ENCODE measurements at regions not wholly inside any gene's neighbourhood (a gene's known extent, or its start where the extent isn't known, plus 50 kb on each side); places are given as distances from the start of the nearest gene placed in this dataset.

GRCh38 chr17:70414300-70414699 lies 245.0 kb downstream of the KCNJ2 start:
- TF ChIP-seq, protein P1, sequence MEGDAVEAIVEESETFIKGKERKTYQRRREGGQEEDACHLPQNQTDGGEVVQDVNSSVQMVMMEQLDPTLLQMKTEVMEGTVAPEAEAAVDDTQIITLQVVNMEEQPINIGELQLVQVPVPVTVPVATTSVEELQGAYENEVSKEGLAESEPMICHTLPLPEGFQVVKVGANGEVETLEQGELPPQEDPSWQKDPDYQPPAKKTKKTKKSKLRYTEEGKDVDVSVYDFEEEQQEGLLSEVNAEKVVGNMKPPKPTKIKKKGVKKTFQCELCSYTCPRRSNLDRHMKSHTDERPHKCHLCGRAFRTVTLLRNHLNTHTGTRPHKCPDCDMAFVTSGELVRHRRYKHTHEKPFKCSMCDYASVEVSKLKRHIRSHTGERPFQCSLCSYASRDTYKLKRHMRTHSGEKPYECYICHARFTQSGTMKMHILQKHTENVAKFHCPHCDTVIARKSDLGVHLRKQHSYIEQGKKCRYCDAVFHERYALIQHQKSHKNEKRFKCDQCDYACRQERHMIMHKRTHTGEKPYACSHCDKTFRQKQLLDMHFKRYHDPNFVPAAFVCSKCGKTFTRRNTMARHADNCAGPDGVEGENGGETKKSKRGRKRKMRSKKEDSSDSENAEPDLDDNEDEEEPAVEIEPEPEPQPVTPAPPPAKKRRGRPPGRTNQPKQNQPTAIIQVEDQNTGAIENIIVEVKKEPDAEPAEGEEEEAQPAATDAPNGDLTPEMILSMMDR (conservative IDR thresholded peaks at IDR 0.05; ENCODE audit: low read depth, low read length): no peak
- no peak for TF ChIP-seq EZH2 (IDR thresholded peaks at IDR 0.05; ENCODE audit: borderline replicate concordance, low read depth, low read length, poor library complexity, severe bottlenecking)
